ENCODE measurements at regions not wholly inside any gene's neighbourhood (a gene's known extent, or its start where the extent isn't known, plus 50 kb on each side); places are given as distances from the start of the nearest gene placed in this dataset.

GRCh38 chr2:181121996-181122395 lies 141.6 kb downstream of the UBE2E3 start:
- TF ChIP-seq CTCF (IDR thresholded peaks at IDR 0.05; ENCODE audit: low read depth, low read length, missing input control) (no peak), MAX (IDR thresholded peaks at IDR 0.05) (no peak), SP1 (IDR thresholded peaks at IDR 0.05) (no peak), GABPA (IDR thresholded peaks at IDR 0.05 in 1 of 2, conservative IDR thresholded peaks at IDR 0.05 in 1 of 2) (no peak), JUND (IDR thresholded peaks at IDR 0.05) (no peak), EGR1 (IDR thresholded peaks at IDR 0.05; ENCODE audit: low read depth in 2 of 2) (no peak), RAD21 (IDR thresholded peaks at IDR 0.05) (no peak), TAF1 (conservative IDR thresholded peaks at IDR 0.05) (no peak), REST (IDR thresholded peaks at IDR 0.05) (no peak)
